GM23338 (cell line): ENCODE measurements at regions not wholly inside any gene's neighbourhood (a gene's known extent, or its start where the extent isn't known, plus 50 kb on each side); places are given as distances from the start of the nearest gene placed in this dataset.

Source experiments
- ATAC-seq: fragments of 200-7000 bp; cut with Tn5 transposase; 3 replicates; pipeline ENCODE4 v1.9.1; 2020
- DNase-seq: peaks from one replicate; pipeline ENCODE4 v3.0.0-alpha.2; 2015; ENCODE audit warnings: low spot score
- H2AFZ ChIP-seq: fragments of 200-600 bp; sonication (generic); 2 replicates; pipeline ENCODE4 v1.8.0; 2016; ENCODE audit warnings: antibody characterized with exemption, mild to moderate bottlenecking, moderate library complexity
- H3F3A ChIP-seq: fragments of 200-600 bp; sonication (generic); replicated peaks from 2 replicates; pipeline ENCODE4 v1.8.0; 2017; ENCODE audit warnings: antibody characterized with exemption, mixed run types, low read depth
- H3K27ac ChIP-seq: fragments of 200-600 bp; sonication (generic); 2 replicates; pipeline ENCODE4 v1.6.1; 2016; ENCODE audit warnings: low read depth
- H3K27me3 ChIP-seq: fragments of 200-600 bp; sonication (generic); 2 replicates; pipeline ENCODE4 v1.8.0; 2016; ENCODE audit warnings: mild to moderate bottlenecking, mixed run types, moderate library complexity; ENCODE audit not compliant: insufficient read depth
- H3K36me3 ChIP-seq: fragments of 200-600 bp; sonication (generic); 2 replicates; pipeline ENCODE4 v1.8.0; 2016; ENCODE audit warnings: mild to moderate bottlenecking; ENCODE audit not compliant: insufficient read depth
- H3K4me1 ChIP-seq: fragments of 200-600 bp; sonication (generic); 2 replicates; pipeline ENCODE4 v1.8.0; 2016; ENCODE audit warnings: mild to moderate bottlenecking, moderate library complexity; ENCODE audit not compliant: insufficient read depth
- H3K4me2 ChIP-seq: fragments of 200-600 bp; sonication (generic); 2 replicates; pipeline ENCODE4 v1.7.1; 2017; ENCODE audit warnings: mixed run types
- H3K4me3 ChIP-seq: fragments of 200-600 bp; sonication (generic); 2 replicates; pipeline ENCODE4 v1.6.1; 2016; ENCODE audit warnings: mixed run types
- H3K79me2 ChIP-seq: fragments of 200-600 bp; sonication (generic); replicated peaks from 2 replicates; pipeline ENCODE4 v1.8.0; 2017; ENCODE audit warnings: mild to moderate bottlenecking; ENCODE audit not compliant: insufficient read depth
- H3K9me2 ChIP-seq: fragments of 200-600 bp; sonication (generic); 2 replicates; pipeline ENCODE4 v1.8.0; 2017; ENCODE audit not compliant: insufficient read depth
- H4K20me1 ChIP-seq: fragments of 200-600 bp; sonication (generic); replicated peaks from 2 replicates; pipeline ENCODE4 v1.8.0; 2017; ENCODE audit warnings: mild to moderate bottlenecking; ENCODE audit not compliant: insufficient read depth
- H3K27ac Mint-ChIP-seq: 2 replicates; pipeline ENCODE4 v1.8.0; 2020; ENCODE audit warnings: inconsistent platforms, mild to moderate bottlenecking, moderate library complexity, mixed read lengths
- H3K27me3 Mint-ChIP-seq: 3 replicates; pipeline ENCODE4 v1.8.0; 2022; ENCODE audit warnings: low read depth, mild to moderate bottlenecking, moderate library complexity, mixed read lengths, inconsistent platforms; ENCODE audit not compliant: insufficient read depth, poor library complexity
- H3K36me3 Mint-ChIP-seq: 3 replicates; pipeline ENCODE4 v1.8.0; 2021; ENCODE audit warnings: low read depth, mild to moderate bottlenecking, inconsistent platforms, moderate library complexity, mixed read lengths
- H3K4me1 Mint-ChIP-seq: 3 replicates; pipeline ENCODE4 v1.8.0; 2020; ENCODE audit warnings: mild to moderate bottlenecking, inconsistent platforms, mixed read lengths
- H3K4me3 Mint-ChIP-seq: 3 replicates; pipeline ENCODE4 v1.8.0; 2021; ENCODE audit warnings: moderate library complexity, mild to moderate bottlenecking, inconsistent platforms, mixed read lengths
- H3K9me3 Mint-ChIP-seq: 3 replicates; pipeline ENCODE4 v1.8.0; 2020; ENCODE audit warnings: moderate library complexity, mild to moderate bottlenecking, inconsistent platforms, mixed read lengths
- CREB1 ChIP-seq: fragments of 250-450 bp; sonication (Bioruptor Pico); IDR thresholded peaks from 2 replicates; pipeline ENCODE4 v1.5.0; 2020; ENCODE audit warnings: low read depth, mild to moderate bottlenecking, moderate library complexity
- ETS1 ChIP-seq: IDR thresholded peaks from 2 replicates; pipeline ENCODE4 v1.6.1; 2016; ENCODE audit warnings: antibody characterized with exemption
- EZH2 ChIP-seq: fragments of 200-600 bp; sonication (generic); IDR thresholded peaks from one replicate; pipeline ENCODE4 v1.8.0; 2017; ENCODE audit warnings: antibody characterized with exemption, mild to moderate bottlenecking, low read depth; ENCODE audit not compliant: unreplicated experiment
- EZH2phosphoT487 ChIP-seq: fragments of 200-600 bp; sonication (generic); IDR thresholded peaks from one replicate; pipeline ENCODE4 v1.8.1; 2018; ENCODE audit warnings: antibody characterized with exemption; ENCODE audit not compliant: unreplicated experiment
- REST ChIP-seq: IDR thresholded peaks from one replicate; pipeline ENCODE4 v1.6.1; 2018; ENCODE audit warnings: antibody characterized with exemption; ENCODE audit not compliant: unreplicated experiment
- STAT1 ChIP-seq: IDR thresholded peaks from one replicate; pipeline ENCODE4 v1.6.1; 2016; ENCODE audit warnings: antibody characterized with exemption; ENCODE audit not compliant: unreplicated experiment
- ZNF114 ChIP-seq: fragments of 250-450 bp; sonication (Bioruptor Pico); IDR thresholded peaks from 2 replicates; pipeline ENCODE4 v1.5.0; 2020; ENCODE audit warnings: mild to moderate bottlenecking, moderate library complexity
- ZNF331 ChIP-seq: fragments of 250-450 bp; sonication (Bioruptor Pico); IDR thresholded peaks from 2 replicates; pipeline ENCODE4 v1.5.0; 2020; ENCODE audit warnings: low read depth, mild to moderate bottlenecking, moderate library complexity

DNA sequence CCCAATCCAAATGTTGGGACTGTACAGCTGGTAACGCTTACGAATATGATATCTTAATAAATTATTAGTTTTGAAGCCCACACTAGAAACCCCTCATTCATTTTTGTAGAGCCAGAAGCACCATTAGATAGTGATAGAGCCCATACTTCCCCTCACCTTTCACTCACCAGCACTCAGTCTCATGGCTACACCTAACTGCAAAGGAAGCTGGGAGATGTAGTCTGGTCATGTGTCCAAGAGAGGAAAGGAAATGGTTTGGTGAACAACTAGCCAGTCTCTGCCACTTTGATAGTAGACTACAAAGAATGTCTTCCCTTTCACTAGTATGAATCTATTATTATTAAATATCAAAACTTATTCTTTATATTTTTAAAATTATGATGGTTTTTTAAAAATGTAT, 77.1 kb upstream of the EGFL6 start (continued):
- TF ChIP-seq ETS1 (no peak), EZH2 (no peak), ZNF331 (CRISPR knock-in tag) (no peak), REST (no peak)

DNA sequence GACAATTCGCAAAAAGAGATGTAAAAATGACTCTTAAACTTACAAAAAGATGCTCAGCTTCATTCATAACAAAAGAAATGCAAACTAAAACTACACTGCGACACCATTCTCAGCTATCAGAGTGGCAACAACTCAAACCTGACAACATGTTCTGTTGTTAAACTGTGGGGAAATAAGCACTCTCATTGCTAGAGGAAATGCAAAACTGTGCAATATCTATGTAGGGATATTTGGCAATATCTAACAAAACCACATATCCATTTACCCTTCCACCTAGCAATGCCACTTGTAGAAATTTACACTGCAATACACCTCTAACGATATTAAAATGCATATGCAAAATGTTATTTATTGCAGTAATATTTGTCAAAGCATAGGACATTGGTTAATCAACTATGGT, 78.3 kb upstream of the EGFL6 start:
- no peaks in the 10 kb centered on the region for H3K36me3 Mint-ChIP-seq
- peaks cover 10% of the 10 kb centered on the region; the same call in 2 of the 3 replicates for H3K4me1 Mint-ChIP-seq
- Histone ChIP-seq H3K27me3 (no peaks in the 10 kb centered on the region), H3K27ac (no peak overlapping the region), H4K20me1 (no peaks in the 10 kb centered on the region), H3K4me3 (no peak overlapping the region), H3K79me2 (no peaks in the 10 kb centered on the region), H3F3A (no peaks in the 10 kb centered on the region), H2AFZ (no peak overlapping the region), H3K4me1 (no peaks in the 10 kb centered on the region), H3K4me2 (no peak overlapping the region), H3K9me2 (no peaks in the 10 kb centered on the region), H3K36me3 (no peaks in the 10 kb centered on the region)
- H3K9me3 Mint-ChIP-seq, result no peaks in the 10 kb centered on the region
- TF ChIP-seq ZNF114 (CRISPR knock-in tag), result no peak
- TF ChIP-seq ZNF331 (CRISPR knock-in tag), result no peak
- peaks cover 4% of the 10 kb centered on the region for H3K27me3 Mint-ChIP-seq
- no peak overlapping the region for H3K4me3 Mint-ChIP-seq
- no peak for ATAC-seq
- no peak overlapping the region for H3K27ac Mint-ChIP-seq
- DNase-seq, result no peak

DNA sequence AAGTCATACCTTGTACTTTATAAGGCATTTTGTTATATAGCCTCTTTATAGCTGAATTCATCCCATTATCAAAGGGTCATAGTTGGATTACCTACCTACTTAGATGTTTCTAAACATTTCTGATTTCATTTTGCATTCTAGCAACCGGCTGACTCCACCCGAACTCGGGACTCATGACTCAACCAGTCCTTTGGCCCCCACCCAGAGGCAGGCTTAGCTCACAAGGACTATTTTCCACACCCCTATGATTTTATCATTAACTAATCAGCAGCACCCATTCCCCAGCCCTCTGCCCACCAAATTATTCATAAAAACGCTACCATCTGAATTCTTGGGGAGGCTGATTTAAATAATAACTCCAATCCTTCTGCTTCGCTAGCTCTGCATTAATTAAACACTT, 79.9 kb upstream of the EGFL6 start:
- H3K4me1 Mint-ChIP-seq, result peaks cover 10% of the 10 kb centered on the region; the same call in 2 of the 3 replicates
- H3K4me3 Mint-ChIP-seq, result no peak overlapping the region
- H3K27ac ChIP-seq, result no peak overlapping the region
- no peaks in the 10 kb centered on the region for H3K36me3 Mint-ChIP-seq
- no peaks in the 10 kb centered on the region for H3F3A ChIP-seq
- H3K36me3 ChIP-seq, result no peaks in the 10 kb centered on the region
- H3K79me2 ChIP-seq, result no peaks in the 10 kb centered on the region
- H3K27me3 Mint-ChIP-seq, result peaks cover 4% of the 10 kb centered on the region
- no peaks in the 10 kb centered on the region for H3K9me3 Mint-ChIP-seq
- H3K27ac Mint-ChIP-seq, result no peak overlapping the region
- no peak overlapping the region for H3K4me3 ChIP-seq
- H3K4me2 ChIP-seq, result no peak overlapping the region
- no peak for DNase-seq
- H3K4me1 ChIP-seq, result no peaks in the 10 kb centered on the region
- no peak for ATAC-seq
- H3K27me3 ChIP-seq, result no peaks in the 10 kb centered on the region
- no peaks in the 10 kb centered on the region for H4K20me1 ChIP-seq
- no peak overlapping the region for H2AFZ ChIP-seq
- no peaks in the 10 kb centered on the region for H3K9me2 ChIP-seq
- TF ChIP-seq EZH2, result no peak
- no peak for TF ChIP-seq EZH2phosphoT487
- TF ChIP-seq STAT1, result no peak
- no peak for TF ChIP-seq ZNF114 (CRISPR knock-in tag)
- TF ChIP-seq ETS1, result no peak
- no peak for TF ChIP-seq CREB1
- TF ChIP-seq ZNF331 (CRISPR knock-in tag), result no peak
